ENCODE measurements at regions not wholly inside any gene's neighbourhood (a gene's known extent, or its start where the extent isn't known, plus 50 kb on each side); places are given as distances from the start of the nearest gene placed in this dataset.

DNA sequence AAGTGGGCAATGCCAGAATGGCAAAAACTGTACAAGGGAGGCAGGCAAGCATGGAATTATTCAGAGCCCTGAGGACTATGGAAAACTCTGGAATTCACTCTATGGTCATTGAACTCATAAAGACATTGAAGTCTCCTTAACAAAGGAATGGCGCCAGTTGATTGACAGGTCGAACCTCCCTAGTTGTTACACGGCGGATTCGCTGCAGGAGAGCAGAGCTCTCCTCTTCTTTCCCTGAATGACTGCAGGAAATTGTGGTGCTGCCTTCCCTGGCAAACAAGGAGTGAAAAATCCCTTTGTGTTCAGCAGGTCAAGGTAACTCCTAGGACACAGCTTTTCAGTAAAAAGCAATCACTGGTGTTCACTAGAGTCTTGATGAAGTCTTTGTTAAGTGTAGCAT lies 732.8 kb upstream of the FRG1 start:
- Mint-ChIP-seq H3K27me3 (ENCODE audit: insufficient read depth) (no peaks in the 10 kb centered on the region), H3K27ac (no peak overlapping the region)
- TF ChIP-seq, protein P1, sequence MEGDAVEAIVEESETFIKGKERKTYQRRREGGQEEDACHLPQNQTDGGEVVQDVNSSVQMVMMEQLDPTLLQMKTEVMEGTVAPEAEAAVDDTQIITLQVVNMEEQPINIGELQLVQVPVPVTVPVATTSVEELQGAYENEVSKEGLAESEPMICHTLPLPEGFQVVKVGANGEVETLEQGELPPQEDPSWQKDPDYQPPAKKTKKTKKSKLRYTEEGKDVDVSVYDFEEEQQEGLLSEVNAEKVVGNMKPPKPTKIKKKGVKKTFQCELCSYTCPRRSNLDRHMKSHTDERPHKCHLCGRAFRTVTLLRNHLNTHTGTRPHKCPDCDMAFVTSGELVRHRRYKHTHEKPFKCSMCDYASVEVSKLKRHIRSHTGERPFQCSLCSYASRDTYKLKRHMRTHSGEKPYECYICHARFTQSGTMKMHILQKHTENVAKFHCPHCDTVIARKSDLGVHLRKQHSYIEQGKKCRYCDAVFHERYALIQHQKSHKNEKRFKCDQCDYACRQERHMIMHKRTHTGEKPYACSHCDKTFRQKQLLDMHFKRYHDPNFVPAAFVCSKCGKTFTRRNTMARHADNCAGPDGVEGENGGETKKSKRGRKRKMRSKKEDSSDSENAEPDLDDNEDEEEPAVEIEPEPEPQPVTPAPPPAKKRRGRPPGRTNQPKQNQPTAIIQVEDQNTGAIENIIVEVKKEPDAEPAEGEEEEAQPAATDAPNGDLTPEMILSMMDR (conservative IDR thresholded peaks at IDR 0.05): no peak

DNA sequence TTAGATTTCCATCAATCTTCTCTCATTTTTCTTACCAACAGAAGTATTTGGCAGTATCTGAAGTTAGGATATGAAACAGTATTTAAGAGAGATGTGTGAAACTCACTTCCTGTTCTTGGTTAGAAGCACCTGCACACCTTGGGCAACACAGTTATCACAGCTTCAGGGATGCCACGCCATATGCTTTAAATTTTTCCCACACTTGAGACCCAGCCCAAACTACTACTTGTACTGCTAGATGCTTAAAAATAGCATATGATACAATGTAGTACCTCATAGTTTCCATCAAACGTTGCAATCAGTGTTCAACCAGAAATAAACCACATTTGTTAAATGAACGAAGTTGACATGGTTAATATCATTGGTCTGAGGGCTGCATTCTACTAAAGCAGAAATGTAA lies 725.1 kb upstream of the FRG1 start:
- no peak overlapping the region for H3K9ac ChIP-seq (ENCODE audit: extremely low read depth, low read length, poor library complexity, severe bottlenecking)
- TF ChIP-seq, protein P1 (conservative IDR thresholded peaks at IDR 0.05): no peak
- no peaks in the 10 kb centered on the region for H3K27me3 Mint-ChIP-seq (ENCODE audit: insufficient read depth)
- no peaks in the 10 kb centered on the region for H3K36me3 Mint-ChIP-seq (ENCODE audit: low read depth)
- H3K9me3 ChIP-seq (ENCODE audit: control insufficient read depth, low read length): no peaks in the 10 kb centered on the region
- no peak overlapping the region for H3K4me3 ChIP-seq (ENCODE audit: low read length)
- H3K4me1 Mint-ChIP-seq: no peaks in the 10 kb centered on the region
- peaks cover 1% of the 10 kb centered on the region for H3K9me3 Mint-ChIP-seq
- no peaks in the 10 kb centered on the region for H3K36me3 ChIP-seq (ENCODE audit: control insufficient read depth, insufficient read depth, low read length)
- H3K4me1 ChIP-seq (ENCODE audit: control insufficient read depth, insufficient read depth, low read length): no peaks in the 10 kb centered on the region
- 92 to 100% methylated on average over 2 to 3 of the region's 3 CpGs for WGBS, 2 experiments (ENCODE audit: insufficient coverage in 1 of 2, insufficient read length in 1 of 2)
- no peaks in the 10 kb centered on the region for H3K27me3 ChIP-seq (ENCODE audit: control insufficient read depth, insufficient read depth, low read length, poor library complexity, severe bottlenecking)
- no peak overlapping the region for H3K27ac Mint-ChIP-seq
- no peak overlapping the region for H3K27ac ChIP-seq (ENCODE audit: low read depth, low read length)
- H3K4me3 Mint-ChIP-seq: no peak overlapping the region
- no peak for DNase-seq

More for the DNA sequence above, 732.8 kb upstream of the FRG1 start:
- Histone ChIP-seq H3K36me3 (ENCODE audit: control insufficient read depth, insufficient read depth, low read length) (no peaks in the 10 kb centered on the region), H3K4me3 (ENCODE audit: low read length) (no peak overlapping the region), H3K9ac (ENCODE audit: extremely low read depth, low read length, poor library complexity, severe bottlenecking) (no peak overlapping the region), H3K4me1 (ENCODE audit: control insufficient read depth, insufficient read depth, low read length) (no peaks in the 10 kb centered on the region), H3K27ac (ENCODE audit: low read depth, low read length) (no peak overlapping the region), H3K9me3 (ENCODE audit: control insufficient read depth, low read length) (no peaks in the 10 kb centered on the region), H3K27me3 (ENCODE audit: control insufficient read depth, insufficient read depth, low read length, poor library complexity, severe bottlenecking) (no peaks in the 10 kb centered on the region)
- 83 to 89% methylated on average over 5 of the region's 5 CpGs for WGBS, 2 experiments (ENCODE audit: insufficient coverage in 1 of 2, insufficient read length in 1 of 2)
- no peak for DNase-seq
- Mint-ChIP-seq H3K9me3 (no peaks in the 10 kb centered on the region), H3K4me3 (no peak overlapping the region), H3K4me1 (no peaks in the 10 kb centered on the region), H3K36me3 (ENCODE audit: low read depth) (no peaks in the 10 kb centered on the region)

DNA sequence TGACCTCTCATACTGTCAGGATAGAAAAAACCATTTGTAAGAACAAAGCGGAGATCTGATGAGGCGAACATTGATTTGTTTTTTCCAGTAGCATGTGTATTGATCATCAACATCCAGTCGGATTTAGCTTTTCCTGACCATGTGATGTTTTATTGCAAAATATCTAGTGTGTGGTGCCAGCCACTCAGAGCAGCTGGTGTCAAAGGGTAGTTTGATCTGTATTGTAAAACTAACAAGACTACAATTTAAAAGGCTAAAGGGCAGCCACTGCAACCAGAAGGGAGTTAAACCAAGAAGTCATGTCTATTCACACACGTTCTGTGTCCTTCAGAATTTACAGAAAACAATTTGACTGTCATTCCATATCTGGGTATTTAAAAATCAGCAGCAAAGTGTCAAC lies 719.0 kb upstream of the FRG1 start:
- no peaks in the 10 kb centered on the region for H3K27me3 ChIP-seq (ENCODE audit: control insufficient read depth, insufficient read depth, low read length, poor library complexity, severe bottlenecking)
- WGBS, 2 experiments (ENCODE audit: insufficient coverage in 1 of 2, insufficient read length in 1 of 2): 94% methylated on average over 4 of the region's 4 CpGs
- no peak overlapping the region for H3K27ac Mint-ChIP-seq
- H3K27ac ChIP-seq (ENCODE audit: low read depth, low read length): no peak overlapping the region
- H3K4me3 ChIP-seq (ENCODE audit: low read length): no peak overlapping the region
- no peak overlapping the region for H3K9ac ChIP-seq (ENCODE audit: extremely low read depth, low read length, poor library complexity, severe bottlenecking)
- no peaks in the 10 kb centered on the region for H3K9me3 ChIP-seq (ENCODE audit: control insufficient read depth, low read length)
- H3K9me3 Mint-ChIP-seq: peaks cover 1% of the 10 kb centered on the region
- H3K4me1 ChIP-seq (ENCODE audit: control insufficient read depth, insufficient read depth, low read length): no peaks in the 10 kb centered on the region
- H3K27me3 Mint-ChIP-seq (ENCODE audit: insufficient read depth): no peaks in the 10 kb centered on the region
- no peaks in the 10 kb centered on the region for H3K36me3 Mint-ChIP-seq (ENCODE audit: low read depth)
- H3K4me3 Mint-ChIP-seq: no peak overlapping the region
- H3K4me1 Mint-ChIP-seq: no peaks in the 10 kb centered on the region
- DNase-seq: no peak
- TF ChIP-seq, protein P1 (conservative IDR thresholded peaks at IDR 0.05): no peak
- H3K36me3 ChIP-seq (ENCODE audit: control insufficient read depth, insufficient read depth, low read length): no peaks in the 10 kb centered on the region

Data from endodermal cell (in vitro differentiated cells).